ENCODE measurements at regions not wholly inside any gene's neighbourhood (a gene's known extent, or its start where the extent isn't known, plus 50 kb on each side); places are given as distances from the start of the nearest gene placed in this dataset.
A peak's percentile ranks its signal among the peaks of the same experiment; 100 is the strongest.

DNA sequence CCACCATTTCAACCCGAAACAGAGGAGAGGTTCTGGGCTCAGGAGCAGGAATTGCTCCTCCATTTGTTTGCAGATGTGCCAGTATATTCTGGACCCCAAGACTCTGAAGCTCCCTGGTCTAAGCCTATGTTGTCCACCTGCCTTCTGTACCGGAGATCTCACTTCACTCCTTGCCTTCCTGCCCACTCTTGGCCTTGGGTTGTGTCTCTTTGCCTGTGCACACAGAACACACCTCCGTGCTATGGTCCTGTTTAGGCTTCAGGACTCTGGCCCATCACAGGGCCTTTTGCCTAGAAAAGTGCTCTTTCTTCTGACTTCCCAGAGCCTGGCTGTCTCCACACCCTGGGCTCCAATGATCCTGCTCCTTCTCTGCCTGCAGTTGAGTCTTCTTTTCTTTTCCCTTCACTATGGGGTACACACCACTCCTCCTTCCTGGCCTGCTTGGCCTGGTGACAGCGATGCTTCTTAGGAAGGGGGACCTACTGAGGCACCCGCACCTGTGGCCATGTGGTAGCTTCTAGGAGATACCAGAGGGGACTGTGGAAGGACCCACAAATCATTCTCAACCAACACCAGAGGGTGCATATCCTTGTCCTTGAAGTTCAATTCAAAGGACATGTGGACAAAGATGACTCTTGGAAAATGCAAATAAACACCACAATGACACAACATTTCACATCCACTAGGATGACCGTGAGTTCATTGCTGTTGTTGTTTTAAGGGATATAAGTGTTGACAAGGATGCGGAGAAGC is 75.1 kb downstream of the FOXA2 start (continued):
- TF ChIP-seq, protein P1, sequence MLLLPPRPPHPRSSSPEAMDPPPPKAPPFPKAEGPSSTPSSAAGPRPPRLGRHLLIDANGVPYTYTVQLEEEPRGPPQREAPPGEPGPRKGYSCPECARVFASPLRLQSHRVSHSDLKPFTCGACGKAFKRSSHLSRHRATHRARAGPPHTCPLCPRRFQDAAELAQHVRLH (CRISPR knock-in tag; IDR thresholded peaks at IDR 0.05; ENCODE audit: borderline replicate concordance, low read depth): peak; percentile 26; the same call in 1 of the 2 replicates
- TF ChIP-seq ZNF20 (CRISPR knock-in tag; IDR thresholded peaks at IDR 0.05) (no peak), GATAD2A (CRISPR knock-in tag; IDR thresholded peaks at IDR 0.05) (peak; percentile 69), U2AF1 (optimal IDR thresholded peaks at IDR 0.05; ENCODE audit: low read depth, low read length) (peak; percentile 13), ZNF567 (CRISPR knock-in tag; IDR thresholded peaks at IDR 0.05; ENCODE audit: borderline replicate concordance) (0 out of 2 replicates have a peak, but pooled peaks have one; percentile 49), ZNF572 (CRISPR knock-in tag; IDR thresholded peaks at IDR 0.05) (0 out of 2 replicates have a peak, but pooled peaks have one; percentile 58), PITX1 (CRISPR knock-in tag; IDR thresholded peaks at IDR 0.05) (no peak), HDAC2 (CRISPR knock-in tag; IDR thresholded peaks at IDR 0.05) (0 out of 2 replicates have a peak, but pooled peaks have one; percentile 22), ZSCAN12 (CRISPR knock-in tag; IDR thresholded peaks at IDR 0.05) (no peak), CENPT (CRISPR knock-in tag; IDR thresholded peaks at IDR 0.05; ENCODE audit: low read depth) (no peak), ZFP36L1 (CRISPR knock-in tag; IDR thresholded peaks at IDR 0.05) (0 out of 2 replicates have a peak, but pooled peaks have one; percentile 15), RARA (CRISPR knock-in tag; IDR thresholded peaks at IDR 0.05) (peak; percentile 74), SOX5 (CRISPR knock-in tag; IDR thresholded peaks at IDR 0.05; ENCODE audit: borderline replicate concordance) (peak; percentile 52; the same call in 1 of the 2 replicates), KDM1A (CRISPR knock-in tag; IDR thresholded peaks at IDR 0.05) (0 out of 2 replicates have a peak, but pooled peaks have one; percentile 67), ZNF556 (CRISPR knock-in tag; IDR thresholded peaks at IDR 0.05; ENCODE audit: borderline replicate concordance) (no peak), ZKSCAN1 (IDR thresholded peaks at IDR 0.05; ENCODE audit: low read length) (no peak), RCOR2 (CRISPR knock-in tag; IDR thresholded peaks at IDR 0.05) (0 out of 2 replicates have a peak, but pooled peaks have one; percentile 36), FOXA1 (IDR thresholded peaks at IDR 0.05) (no peak), FOXA1 (CRISPR knock-in tag; IDR thresholded peaks at IDR 0.05) (peak; percentile 82), KMT2A (CRISPR knock-in tag; IDR thresholded peaks at IDR 0.05) (peak; percentile 11; the same call in 1 of the 2 replicates), RARG (CRISPR knock-in tag; IDR thresholded peaks at IDR 0.05; ENCODE audit: low read depth) (no peak)
- TF ChIP-seq, protein P2, sequence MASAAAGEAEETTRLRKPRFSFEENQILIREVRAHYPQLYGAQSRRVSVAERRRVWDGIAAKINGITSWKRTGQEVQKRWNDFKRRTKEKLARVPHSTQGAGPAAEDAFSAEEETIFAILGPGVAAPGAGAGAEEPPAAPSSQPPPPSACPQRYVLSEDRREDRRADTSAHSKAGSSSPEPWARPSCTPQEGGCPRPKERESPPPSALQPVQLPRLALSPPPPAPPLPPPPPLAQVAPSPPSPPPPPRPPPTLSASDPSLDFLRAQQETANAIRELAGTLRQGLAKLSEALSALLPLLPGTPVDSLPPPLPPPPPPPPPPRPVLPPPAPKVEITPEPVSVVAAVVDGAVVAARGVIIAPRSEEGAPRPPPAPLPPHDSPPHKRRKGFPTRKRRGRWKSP (CRISPR knock-in tag; IDR thresholded peaks at IDR 0.05): peak; percentile 62; the same call in 1 of the 2 replicates
- TF ChIP-seq, protein P3, sequence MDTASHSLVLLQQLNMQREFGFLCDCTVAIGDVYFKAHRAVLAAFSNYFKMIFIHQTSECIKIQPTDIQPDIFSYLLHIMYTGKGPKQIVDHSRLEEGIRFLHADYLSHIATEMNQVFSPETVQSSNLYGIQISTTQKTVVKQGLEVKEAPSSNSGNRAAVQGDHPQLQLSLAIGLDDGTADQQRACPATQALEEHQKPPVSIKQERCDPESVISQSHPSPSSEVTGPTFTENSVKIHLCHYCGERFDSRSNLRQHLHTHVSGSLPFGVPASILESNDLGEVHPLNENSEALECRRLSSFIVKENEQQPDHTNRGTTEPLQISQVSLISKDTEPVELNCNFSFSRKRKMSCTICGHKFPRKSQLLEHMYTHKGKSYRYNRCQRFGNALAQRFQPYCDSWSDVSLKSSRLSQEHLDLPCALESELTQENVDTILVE (CRISPR knock-in tag; IDR thresholded peaks at IDR 0.05): no peak
- TF ChIP-seq, protein P4, sequence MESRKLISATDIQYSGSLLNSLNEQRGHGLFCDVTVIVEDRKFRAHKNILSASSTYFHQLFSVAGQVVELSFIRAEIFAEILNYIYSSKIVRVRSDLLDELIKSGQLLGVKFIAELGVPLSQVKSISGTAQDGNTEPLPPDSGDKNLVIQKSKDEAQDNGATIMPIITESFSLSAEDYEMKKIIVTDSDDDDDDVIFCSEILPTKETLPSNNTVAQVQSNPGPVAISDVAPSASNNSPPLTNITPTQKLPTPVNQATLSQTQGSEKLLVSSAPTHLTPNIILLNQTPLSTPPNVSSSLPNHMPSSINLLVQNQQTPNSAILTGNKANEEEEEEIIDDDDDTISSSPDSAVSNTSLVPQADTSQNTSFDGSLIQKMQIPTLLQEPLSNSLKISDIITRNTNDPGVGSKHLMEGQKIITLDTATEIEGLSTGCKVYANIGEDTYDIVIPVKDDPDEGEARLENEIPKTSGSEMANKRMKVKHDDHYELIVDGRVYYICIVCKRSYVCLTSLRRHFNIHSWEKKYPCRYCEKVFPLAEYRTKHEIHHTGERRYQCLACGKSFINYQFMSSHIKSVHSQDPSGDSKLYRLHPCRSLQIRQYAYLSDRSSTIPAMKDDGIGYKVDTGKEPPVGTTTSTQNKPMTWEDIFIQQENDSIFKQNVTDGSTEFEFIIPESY (CRISPR knock-in tag; IDR thresholded peaks at IDR 0.05): 0 out of 2 replicates have a peak, but pooled peaks have one; percentile 5
- TF ChIP-seq, protein P5, sequence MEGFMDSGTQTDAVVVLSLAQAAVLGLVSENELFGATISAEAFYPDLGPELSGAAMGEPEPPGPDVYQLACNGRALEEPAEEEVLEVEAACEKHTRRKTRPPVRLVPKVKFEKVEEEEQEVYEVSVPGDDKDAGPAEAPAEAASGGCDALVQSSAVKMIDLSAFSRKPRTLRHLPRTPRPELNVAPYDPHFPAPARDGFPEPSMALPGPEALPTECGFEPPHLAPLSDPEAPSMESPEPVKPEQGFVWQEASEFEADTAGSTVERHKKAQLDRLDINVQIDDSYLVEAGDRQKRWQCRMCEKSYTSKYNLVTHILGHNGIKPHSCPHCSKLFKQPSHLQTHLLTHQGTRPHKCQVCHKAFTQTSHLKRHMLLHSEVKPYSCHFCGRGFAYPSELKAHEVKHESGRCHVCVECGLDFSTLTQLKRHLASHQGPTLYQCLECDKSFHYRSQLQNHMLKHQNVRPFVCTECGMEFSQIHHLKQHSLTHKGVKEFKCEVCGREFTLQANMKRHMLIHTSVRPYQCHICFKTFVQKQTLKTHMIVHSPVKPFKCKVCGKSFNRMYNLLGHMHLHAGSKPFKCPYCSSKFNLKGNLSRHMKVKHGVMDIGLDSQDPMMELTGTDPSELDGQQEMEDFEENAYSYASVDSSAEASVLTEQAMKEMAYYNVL (CRISPR knock-in tag; IDR thresholded peaks at IDR 0.05; ENCODE audit: borderline replicate concordance): 0 out of 2 replicates have a peak, but pooled peaks have one; percentile 61

All from HepG2 (cell line).